Muscle layer of duodenum (tissue), 2 donors: ENCODE measurements at regions not wholly inside any gene's neighbourhood (a gene's known extent, or its start where the extent isn't known, plus 50 kb on each side); places are given as distances from the start of the nearest gene placed in this dataset.

Source experiments
- H3K27ac ChIP-seq: one replicate; pipeline ENCODE4 v1.7.0; 2013; ENCODE audit warnings: mild to moderate bottlenecking, low read length
- H3K27me3 ChIP-seq: one replicate; pipeline ENCODE4 v1.7.0; 2013; ENCODE audit warnings: low read depth, mild to moderate bottlenecking, control low read depth, low read length
- H3K36me3 ChIP-seq, 2 donors: one replicate each; pipeline ENCODE4 v1.7.0; 2013; ENCODE audit warnings: low read length in 2 of 2, control low read depth in 1 of 2, mild to moderate bottlenecking in 1 of 2; ENCODE audit not compliant: insufficient read depth in 2 of 2, control insufficient read depth in 1 of 2
- H3K4me1 ChIP-seq, 2 donors: one replicate each; pipeline ENCODE4 v1.7.0; 2013; ENCODE audit warnings: low read length in 2 of 2, mild to moderate bottlenecking in 2 of 2, control low read depth in 1 of 2, moderate library complexity in 1 of 2; ENCODE audit not compliant: insufficient read depth in 2 of 2, control insufficient read depth in 1 of 2
- H3K4me3 ChIP-seq, 2 donors: one replicate each; pipeline ENCODE4 v1.7.0; 2013; ENCODE audit warnings: low read length in 2 of 2, low read depth in 1 of 2, mild to moderate bottlenecking in 1 of 2
- H3K9me3 ChIP-seq, 2 donors: one replicate each; pipeline ENCODE4 v1.7.0; 2013; ENCODE audit warnings: low read length in 2 of 2, control low read depth in 1 of 2, mild to moderate bottlenecking in 1 of 2; ENCODE audit not compliant: control insufficient read depth in 1 of 2
- donor health status: healthy.

- H3K36me3 ChIP-seq: no peaks in the 10 kb centered on the region
- H3K4me1 ChIP-seq: no peaks in the 10 kb centered on the region
- no peaks in the 10 kb centered on the region for H3K9me3 ChIP-seq
- H3K27ac ChIP-seq: no peak overlapping the region
- no peaks in the 10 kb centered on the region for H3K27me3 ChIP-seq
- H3K4me3 ChIP-seq: no peak overlapping the region
Observed at GRCh38 chr12:107395817-107396216, 289.8 kb upstream of the PWP1 start.

- H3K36me3 ChIP-seq: no peaks in the 10 kb centered on the region
- H3K4me3 ChIP-seq: no peak overlapping the region
- H3K27ac ChIP-seq: no peak overlapping the region
- no peaks in the 10 kb centered on the region for H3K9me3 ChIP-seq
- no peaks in the 10 kb centered on the region for H3K4me1 ChIP-seq
- H3K27me3 ChIP-seq: no peaks in the 10 kb centered on the region
Observed at GRCh38 chr12:107396991-107397390, 288.6 kb upstream of the PWP1 start.

- H3K9me3 ChIP-seq: no peaks in the 10 kb centered on the region
- H3K27ac ChIP-seq: no peak overlapping the region
- H3K4me3 ChIP-seq: no peak overlapping the region
- H3K27me3 ChIP-seq: no peaks in the 10 kb centered on the region
- no peaks in the 10 kb centered on the region for H3K36me3 ChIP-seq
- H3K4me1 ChIP-seq: no peaks in the 10 kb centered on the region
Observed at GRCh38 chr12:107397890-107398500, 287.6 kb upstream of the PWP1 start.

GRCh38 chr12:107399046-107399445 is 286.6 kb upstream of the PWP1 start:
- Histone ChIP-seq H3K27me3 (no peaks in the 10 kb centered on the region), H3K27ac (no peak overlapping the region), H3K4me1 (no peaks in the 10 kb centered on the region), H3K4me3 (no peak overlapping the region), H3K36me3 (no peaks in the 10 kb centered on the region), H3K9me3 (no peaks in the 10 kb centered on the region)

- Histone ChIP-seq H3K27me3 (no peaks in the 10 kb centered on the region), H3K27ac (no peak overlapping the region), H3K9me3 (no peaks in the 10 kb centered on the region), H3K36me3 (no peaks in the 10 kb centered on the region), H3K4me1 (no peaks in the 10 kb centered on the region), H3K4me3 (no peak overlapping the region)
Observed at GRCh38 chr12:107400686-107401447, 284.7 kb upstream of the PWP1 start.

GRCh38 chr12:107402041-107403022 is 283.3 kb upstream of the PWP1 start:
- Histone ChIP-seq H3K27me3 (no peaks in the 10 kb centered on the region), H3K4me3 (no peak overlapping the region), H3K4me1 (no peaks in the 10 kb centered on the region), H3K27ac (no peak overlapping the region), H3K36me3 (no peaks in the 10 kb centered on the region), H3K9me3 (no peaks in the 10 kb centered on the region)

GRCh38 chr12:107404981-107405380 is 280.6 kb upstream of the PWP1 start:
- Histone ChIP-seq H3K27me3 (no peaks in the 10 kb centered on the region), H3K9me3 (no peaks in the 10 kb centered on the region), H3K36me3 (no peaks in the 10 kb centered on the region), H3K27ac (no peak overlapping the region), H3K4me1 (no peaks in the 10 kb centered on the region), H3K4me3 (no peak overlapping the region)

GRCh38 chr12:107405436-107405835 is 280.2 kb upstream of the PWP1 start:
- Histone ChIP-seq H3K4me1 (no peaks in the 10 kb centered on the region), H3K27me3 (no peaks in the 10 kb centered on the region), H3K36me3 (no peaks in the 10 kb centered on the region), H3K27ac (no peak overlapping the region), H3K9me3 (no peaks in the 10 kb centered on the region), H3K4me3 (no peak overlapping the region)

- H3K27me3 ChIP-seq: no peaks in the 10 kb centered on the region
- no peaks in the 10 kb centered on the region for H3K4me1 ChIP-seq
- H3K9me3 ChIP-seq: no peaks in the 10 kb centered on the region
- no peaks in the 10 kb centered on the region for H3K36me3 ChIP-seq
- no peak overlapping the region for H3K27ac ChIP-seq
- H3K4me3 ChIP-seq: no peak overlapping the region
Observed at GRCh38 chr12:107406932-107407331, 278.7 kb upstream of the PWP1 start.

- Histone ChIP-seq H3K27me3 (no peaks in the 10 kb centered on the region), H3K4me1 (no peaks in the 10 kb centered on the region), H3K4me3 (no peak overlapping the region), H3K27ac (no peak overlapping the region), H3K9me3 (no peaks in the 10 kb centered on the region), H3K36me3 (no peaks in the 10 kb centered on the region)
Observed at GRCh38 chr12:107411792-107412535, 273.6 kb upstream of the PWP1 start.

- Histone ChIP-seq H3K4me3 (no peak overlapping the region), H3K27me3 (no peaks in the 10 kb centered on the region), H3K9me3 (no peaks in the 10 kb centered on the region), H3K4me1 (no peaks in the 10 kb centered on the region), H3K27ac (no peak overlapping the region), H3K36me3 (no peaks in the 10 kb centered on the region)
Observed at GRCh38 chr12:107415071-107415470, 270.5 kb upstream of the PWP1 start.
